Suppressor macrophage treated with lipopolysaccharide for 4 hours (primary cell): ENCODE measurements at regions not wholly inside any gene's neighbourhood (a gene's known extent, or its start where the extent isn't known, plus 50 kb on each side); places are given as distances from the start of the nearest gene placed in this dataset.
"Not testable (repeated sequence)": the region's sequence is repeated elsewhere in the genome, so short reads cannot be mapped to it uniquely, and the experiment has no call there.

Source experiments
- DNase-seq: peaks from one replicate; pipeline ENCODE4 v3.0.0-alpha.2; 2020

DNA sequence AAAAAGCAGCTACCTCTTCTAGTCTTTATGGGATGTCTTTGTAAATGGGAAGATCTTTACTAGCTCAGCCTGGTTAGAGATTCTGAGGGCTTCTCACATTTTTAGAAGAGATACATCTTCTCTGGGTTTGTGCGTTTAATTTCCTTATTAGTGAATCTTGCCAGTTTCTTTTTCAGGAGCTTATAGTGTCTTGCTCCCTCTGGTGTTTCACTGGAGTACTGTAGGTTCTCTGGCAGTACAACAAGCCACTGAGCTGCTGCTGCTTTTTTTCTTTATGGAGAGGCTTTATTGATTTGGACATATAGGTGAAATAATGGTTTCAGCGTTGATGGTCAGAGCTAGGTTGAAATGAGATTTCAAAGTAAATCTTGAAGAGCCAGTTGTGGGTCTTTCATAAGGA, 82.9 kb downstream of the LAS1L start:
- DNase-seq, result peak; percentile 37

- DNase-seq, result no peak
These were observed 114.4 kb downstream of the LAS1L start for GRCh38 chrX:65420154-65420553.

DNA sequence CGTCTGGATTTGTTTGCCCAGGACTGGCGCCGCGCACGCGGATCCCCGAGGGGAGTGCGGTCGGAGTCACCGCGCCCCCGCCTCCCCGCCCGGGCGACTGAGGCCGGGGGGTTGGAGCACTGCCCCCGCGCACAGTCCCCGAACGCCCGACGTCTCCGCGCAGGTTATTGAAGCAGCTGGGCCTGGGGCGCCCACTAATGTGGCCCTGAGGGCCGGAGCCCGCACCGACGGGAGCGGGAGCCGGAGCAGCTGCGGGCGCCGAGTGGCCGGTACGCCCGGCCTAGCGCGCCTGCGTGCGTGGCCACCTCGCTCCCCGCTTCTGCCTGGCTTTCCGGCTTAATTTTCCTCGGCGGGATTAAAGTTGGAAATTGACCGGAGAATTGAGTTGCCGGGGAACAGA, 126.9 kb downstream of the LAS1L start:
- not testable (repeated sequence) for DNase-seq

- peak; percentile 5 for DNase-seq
These were observed 127.4 kb downstream of the LAS1L start for GRCh38 chrX:65407157-65407626.

- DNase-seq, result peak; percentile 3
These were observed 128.1 kb downstream of the LAS1L start for GRCh38 chrX:65406532-65406931.

DNA sequence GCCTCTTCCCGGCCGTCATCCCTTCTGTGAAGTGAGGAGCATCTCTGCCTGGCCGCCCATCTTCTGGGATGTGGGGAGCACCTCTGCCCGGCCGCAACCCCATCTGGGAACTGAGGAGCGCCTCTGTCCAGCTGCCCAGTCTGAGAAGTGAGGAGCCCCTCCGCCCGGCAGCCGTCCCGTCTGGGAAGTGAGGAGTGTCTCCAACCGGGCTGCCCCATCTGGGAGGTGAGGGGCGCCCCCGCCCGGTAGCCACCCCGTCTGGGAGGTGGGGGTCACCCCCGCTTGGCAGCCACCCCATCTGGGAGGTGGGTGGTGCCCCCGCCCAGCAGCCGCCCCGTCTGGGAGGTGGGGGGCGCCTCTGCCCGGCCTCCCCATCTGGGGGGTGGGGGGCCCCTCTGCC, 142.3 kb downstream of the LAS1L start:
- DNase-seq, result no peak

GRCh38 chrX:65389120-65389519, 145.5 kb downstream of the LAS1L start:
- DNase-seq, result not testable (repeated sequence)
